Heart left ventricle (tissue), 16 donors: ENCODE measurements at regions not wholly inside any gene's neighbourhood (a gene's known extent, or its start where the extent isn't known, plus 50 kb on each side); places are given as distances from the start of the nearest gene placed in this dataset.

Experiments used
- ATAC-seq, 4 donors: fragments of 200-7000 bp; cut with Tn5 transposase; one replicate each; pipeline ENCODE4 v1.9.1; 2020 to 2022; ENCODE audit warnings: moderate library complexity in 4 of 4, mild to moderate bottlenecking in 3 of 4, moderate number of reproducible peaks in 1 of 4
- DNase-seq, 5 donors: peaks; one replicate each; pipeline ENCODE4 v3.0.0-alpha.2; 2020
- H3K27ac ChIP-seq, 12 donors: fragments of 200-600 bp; sonication (generic) in 4 of 12; one replicate each; pipeline versions ENCODE4 v1.5.0 to v1.8.0; 2016 to 2022; ENCODE audit warnings: mild to moderate bottlenecking in 2 of 12
- H3K27me3 ChIP-seq, 9 donors: fragments of 200-600 bp; sonication (generic) in 2 of 9; one replicate each; pipeline versions ENCODE4 v1.5.1 to v1.8.0; 2016 to 2022; ENCODE audit warnings: mild to moderate bottlenecking in 3 of 9
- H3K36me3 ChIP-seq, 9 donors: fragments of 200-600 bp; sonication (generic) in 2 of 9; one replicate each; pipeline versions ENCODE4 v1.5.0 to v1.8.0; 2018 to 2022; ENCODE audit warnings: mild to moderate bottlenecking in 2 of 9
- H3K4me1 ChIP-seq, 12 donors: fragments of 200-600 bp; sonication (generic) in 4 of 12; one replicate each; pipeline versions ENCODE4 v1.5.0 to v1.8.0; 2016 to 2022; ENCODE audit warnings: mild to moderate bottlenecking in 3 of 12
- H3K4me3 ChIP-seq, 12 donors: fragments of 200-600 bp; sonication (generic) in 4 of 12; one replicate each; pipeline versions ENCODE4 v1.5.0 to v1.8.0; 2017 to 2022; ENCODE audit warnings: mild to moderate bottlenecking in 9 of 12, moderate library complexity in 4 of 12
- H3K9me3 ChIP-seq, 12 donors: fragments of 200-600 bp; sonication (generic) in 4 of 12; one replicate each; pipeline versions ENCODE4 v1.5.0 to v1.8.0; 2016 to 2022; ENCODE audit warnings: mild to moderate bottlenecking in 1 of 12
- CTCF ChIP-seq, 12 donors: fragments of 200-600 bp; sonication (generic) in 4 of 12; IDR thresholded peaks; one replicate each; pipeline versions ENCODE4 v1.5.0 to v1.8.0; 2018 to 2022; ENCODE audit warnings: antibody characterized with exemption in 12 of 12, mild to moderate bottlenecking in 5 of 12
- POLR2A ChIP-seq, 2 donors: fragments of 450-650 bp; IDR thresholded peaks; one replicate each; pipeline ENCODE4 v1.6.1; 2017; ENCODE audit warnings: antibody characterized with exemption in 2 of 2, mild to moderate bottlenecking in 2 of 2, moderate library complexity in 2 of 2
- WGBS, 4 donors: extraction: QIAGEN DNeasy Blood & Tissue Kit in 2 of 4; methylation state at CpG; one replicate each; pipeline versions ENCODE4 v1.1.5 to v1.1.7; 2013 to 2018; 5-methylcytosine and 5-hydroxymethylcytosine counted together
- intact Hi-C, 10 donors: fragments of 100-400 bp; cut with DNase I; formaldehyde crosslinking; loops; one replicate each; pipeline versions ENCODE4 v1.11.1 to v1.14.2; 2022
- donor health status: ischemic (EF 13 %, LVEDD 7.1; RV severe dilation, severe dysfunction).
- donor health status: healthy with polysubstance abuse.
- donor health status: DM: no; HTN: yes; CAD: no.
- donor health status: DM: no; HTN: no; CAD: no.
- donor health status: ischemic (EF 25% LVEDD 6.9; RV normal size, moderate dysfunction).
- donor health status: ischemic (EF 25% LVEDD 5.7; RV mildly dilated, moderate dysfunction).
- donor health status: healthy.
- donor health status: DM: yes; HTN: yes; CAD: no.
- donor health status: ischemic (EF 35%, LVEDD 5.7; RV mildly dilated, moderate dysfunction).
- donor health status: nonischemic (EF 11% LVEDD 7.7; RV severe dilation, severe dysfunction).
- donor health status: DM: yes; HTN: yes; CAD: no.
- donor health status: PGD.
- donor health status: ischemic (EF 29% LVEDD 5.4; RV normal size, mild dysfunction).
- donor health status: nonischemic (EF 23%, LVEDD 6.1; RV moderate dilation, normal function).

- intact Hi-C loops, result no loop called here
- Histone ChIP-seq H3K27me3 (no peaks in the 10 kb centered on the region), H3K4me3 (no peak overlapping the region), H3K9me3 (no peaks in the 10 kb centered on the region), H3K4me1 (no peaks in the 10 kb centered on the region), H3K27ac (no peak overlapping the region), H3K36me3 (no peaks in the 10 kb centered on the region)
- ATAC-seq (no peak), DNase-seq (no peak)
- WGBS, 4 donors, result 75 to 87% (median 84%) methylated on average over 4 of the region's 4 CpGs
- TF ChIP-seq CTCF (IDR thresholded peaks at IDR 0.05) (no peak), POLR2A (IDR thresholded peaks at IDR 0.05) (no peak)
Measured at GRCh38 chr5:98664736-98665135, 108.7 kb upstream of the RGMB start.

GRCh38 chr5:98679963-98680362, 93.5 kb upstream of the RGMB start:
- TF ChIP-seq POLR2A (IDR thresholded peaks at IDR 0.05) (no peak), CTCF (IDR thresholded peaks at IDR 0.05) (no peak)

GRCh38 chr5:98690002-98690401, 83.5 kb upstream of the RGMB start:
- Histone ChIP-seq H3K27ac (no peak overlapping the region), H3K4me1 (no peaks in the 10 kb centered on the region), H3K27me3 (no peaks in the 10 kb centered on the region), H3K4me3 (no peak overlapping the region), H3K9me3 (peaks cover 0 to 62% (median 12%) of the 10 kb centered on the region in 12 donors), H3K36me3 (no peaks in the 10 kb centered on the region)
- intact Hi-C loops, result no loop called here
- no peak for ATAC-seq
- no peak for DNase-seq
- TF ChIP-seq POLR2A (IDR thresholded peaks at IDR 0.05) (no peak), CTCF (IDR thresholded peaks at IDR 0.05) (no peak)

More at GRCh38 chr5:98679963-98680362, 93.5 kb upstream of the RGMB start:
- intact Hi-C loops, result no loop called here
- Histone ChIP-seq H3K36me3 (no peaks in the 10 kb centered on the region), H3K27ac (no peak overlapping the region), H3K9me3 (peaks cover 0 to 14% (median 3%) of the 10 kb centered on the region in 12 donors), H3K4me3 (no peak overlapping the region), H3K4me1 (no peaks in the 10 kb centered on the region), H3K27me3 (no peaks in the 10 kb centered on the region)
- DNase-seq, result no peak
- WGBS, 4 donors, result 42 to 55% (median 46%) methylated on average over 4 of the region's 4 CpGs
- ATAC-seq, result no peak

GRCh38 chr5:98694902-98695301, 78.6 kb upstream of the RGMB start:
- WGBS, 4 donors, result 61 to 68% (median 66%) methylated on average over 1 of the region's 1 CpG
- intact Hi-C loops, result no loop called here
- DNase-seq, result no peak
- Histone ChIP-seq H3K4me1 (no peaks in the 10 kb centered on the region), H3K27me3 (no peaks in the 10 kb centered on the region), H3K4me3 (no peak overlapping the region), H3K9me3 (peaks cover 0 to 39% (median 12%) of the 10 kb centered on the region in 12 donors), H3K36me3 (no peaks in the 10 kb centered on the region), H3K27ac (no peak overlapping the region)
- no peak for TF ChIP-seq POLR2A (IDR thresholded peaks at IDR 0.05)
- TF ChIP-seq CTCF (IDR thresholded peaks at IDR 0.05), result no peak
- no peak for ATAC-seq
